Medulla oblongata (tissue), 1 donor: ENCODE measurements at regions not wholly inside any gene's neighbourhood (a gene's known extent, or its start where the extent isn't known, plus 50 kb on each side); places are given as distances from the start of the nearest gene placed in this dataset.
"Not testable (repeated sequence)": the region's sequence is repeated elsewhere in the genome, so short reads cannot be mapped to it uniquely, and the experiment has no call there.

ENCODE experiments used
- DNase-seq: peaks from one replicate; pipeline ENCODE4 v3.0.0-alpha.2; 2015; ENCODE audit errors: extremely low spot score

GRCh38 chr9:22990349-22990748 lies 543.7 kb downstream of the DMRTA1 start:
- DNase-seq, result no peak

DNA sequence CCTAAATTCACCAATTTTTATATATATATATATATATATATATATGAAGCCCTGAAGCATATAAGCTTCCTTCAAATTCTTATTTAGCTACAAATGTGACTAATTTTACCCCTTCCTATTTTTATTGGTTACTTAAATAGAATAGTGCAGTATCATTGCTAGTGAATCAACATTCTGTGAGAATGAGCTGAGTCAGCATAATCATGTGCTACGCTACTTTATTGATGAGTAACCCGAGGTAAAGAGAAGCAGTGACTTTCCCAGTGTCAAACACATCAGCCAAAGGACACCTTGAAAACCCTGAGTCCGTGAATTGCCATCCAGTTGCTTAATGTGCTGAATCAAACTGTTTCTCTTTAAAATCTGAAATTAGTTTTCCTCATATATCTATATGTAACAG lies 546.2 kb downstream of the DMRTA1 start:
- no peak for DNase-seq

- DNase-seq, result no peak
These were observed 551.3 kb downstream of the DMRTA1 start for GRCh38 chr9:22997923-22998322.

DNA sequence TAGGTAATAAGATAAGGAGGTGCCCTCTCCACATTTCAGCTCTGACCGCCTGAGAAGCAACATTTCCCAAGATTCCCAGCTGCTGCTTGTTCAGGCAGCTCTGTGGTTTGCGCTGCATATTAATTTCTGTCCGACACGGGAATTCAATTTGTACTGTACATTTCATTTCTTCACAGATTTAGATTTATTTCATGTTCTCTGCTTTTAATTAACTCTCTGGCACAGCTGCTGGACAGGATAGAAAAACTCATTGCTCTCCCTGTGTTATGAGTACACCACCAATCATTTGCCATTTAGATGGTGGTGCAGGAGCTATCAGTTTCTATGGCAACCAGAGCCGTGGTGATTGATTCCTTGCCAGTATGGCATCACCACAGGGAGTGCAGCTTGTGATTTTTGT lies 558.5 kb downstream of the DMRTA1 start:
- no peak for DNase-seq

DNA sequence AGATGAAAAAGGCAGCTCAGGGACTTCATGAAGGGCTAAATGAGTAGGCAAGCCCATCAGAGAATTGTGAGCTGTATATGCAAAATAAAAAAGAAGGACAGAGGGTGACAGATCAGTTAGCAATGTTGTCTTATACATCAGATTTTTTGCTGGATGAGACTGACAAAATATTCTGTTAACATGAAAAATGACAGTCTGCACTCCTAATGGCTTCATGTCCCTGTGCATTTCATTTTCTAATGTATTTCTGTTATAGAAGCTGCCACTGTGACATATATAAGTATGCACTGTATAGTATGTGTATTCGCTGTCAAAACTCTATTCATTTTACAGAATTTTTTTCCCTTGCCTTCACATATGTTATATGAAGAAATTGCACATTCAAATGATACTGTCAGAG lies 559.5 kb downstream of the DMRTA1 start:
- no peak for DNase-seq

GRCh38 chr9:23011669-23012068 lies 565.0 kb downstream of the DMRTA1 start:
- no peak for DNase-seq

GRCh38 chr9:23015557-23015956 lies 568.9 kb downstream of the DMRTA1 start:
- DNase-seq, result no peak

- DNase-seq, result no peak
These were observed 589.8 kb downstream of the DMRTA1 start for GRCh38 chr9:23036416-23036815.

- DNase-seq, result no peak
These were observed 592.8 kb downstream of the DMRTA1 start for GRCh38 chr9:23039402-23039801.

DNA sequence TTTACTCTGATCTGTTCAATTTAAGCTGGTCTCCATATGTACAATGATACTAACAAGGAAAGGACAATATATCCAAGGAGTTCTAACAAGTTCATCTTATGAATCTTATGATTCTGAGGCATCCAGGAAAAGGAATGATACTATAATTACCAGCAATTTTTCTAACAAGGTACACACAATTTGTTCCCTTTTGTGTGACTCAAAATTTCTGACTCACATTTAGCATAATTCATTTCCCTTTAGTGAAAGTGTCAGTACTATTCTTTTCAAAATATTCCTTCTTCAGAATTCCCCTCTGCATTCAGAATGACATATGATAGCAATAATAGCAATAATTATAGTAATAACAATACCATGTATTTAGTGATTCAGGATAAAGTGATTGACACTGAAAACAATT lies 594.8 kb downstream of the DMRTA1 start:
- DNase-seq, result no peak

DNA sequence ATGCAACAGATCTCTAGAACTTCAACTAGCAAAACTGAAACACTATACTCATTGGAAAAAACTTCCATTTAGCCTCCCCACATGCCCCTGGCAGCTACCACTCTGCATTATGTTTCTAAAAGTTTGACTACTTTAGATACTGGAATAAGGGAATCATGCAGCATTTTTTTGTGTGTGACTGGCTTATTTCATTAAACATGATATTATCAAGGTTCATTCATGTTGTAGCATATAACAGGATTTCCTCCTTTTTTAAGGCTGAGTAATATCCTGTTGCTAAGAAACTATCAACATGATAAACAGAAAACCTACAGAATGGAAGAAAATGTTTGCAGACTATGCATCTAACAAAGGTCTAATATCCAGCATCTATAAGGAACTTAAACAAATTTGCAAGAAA lies 597.9 kb downstream of the DMRTA1 start:
- DNase-seq, result no peak

GRCh38 chr9:23046026-23046425 lies 599.4 kb downstream of the DMRTA1 start:
- DNase-seq, result not testable (repeated sequence)

DNA sequence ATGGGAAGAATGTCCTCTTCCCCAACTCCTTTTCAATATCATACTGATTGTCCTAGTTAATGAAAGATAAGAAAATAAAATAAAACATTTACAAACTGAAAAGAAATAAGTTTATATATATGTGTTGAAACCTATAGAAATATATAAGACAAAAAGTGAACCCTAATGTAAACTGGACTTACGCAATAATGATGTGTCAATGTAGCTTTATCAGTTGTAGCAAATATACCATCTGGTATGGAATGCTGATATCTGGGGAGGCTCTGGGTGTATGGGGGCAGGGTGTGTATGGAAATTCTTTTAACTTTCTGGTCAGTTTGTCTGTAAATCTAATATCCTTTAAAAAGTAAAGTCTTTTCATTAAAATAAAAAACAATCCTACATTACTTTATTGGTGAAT lies 603.9 kb downstream of the DMRTA1 start:
- DNase-seq, result no peak

- no peak for DNase-seq
These were observed 626.5 kb downstream of the DMRTA1 start for GRCh38 chr9:23073136-23073535.

GRCh38 chr9:23079798-23080197 lies 633.2 kb downstream of the DMRTA1 start:
- DNase-seq, result no peak

DNA sequence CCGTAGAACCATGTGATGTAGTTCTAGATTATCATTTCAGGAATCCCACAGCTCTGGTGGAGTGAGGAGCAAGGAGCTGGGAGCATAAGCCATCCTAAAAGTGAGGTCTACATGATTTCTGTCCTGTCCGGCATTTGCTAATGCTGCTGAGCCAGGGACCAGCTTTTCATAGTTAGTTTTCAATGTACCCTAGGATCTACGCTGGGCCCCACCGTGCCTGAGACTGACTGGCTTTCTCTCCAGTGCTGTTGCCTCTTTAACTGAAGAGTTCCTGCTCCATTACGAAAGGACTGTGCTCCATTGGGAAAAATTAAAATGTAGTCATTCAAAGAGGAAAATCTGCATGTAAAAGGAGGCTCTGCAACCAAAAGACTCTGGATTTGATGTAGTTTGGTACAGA lies 634.8 kb downstream of the DMRTA1 start:
- DNase-seq, result no peak

- no peak for DNase-seq
These were observed 642.3 kb downstream of the DMRTA1 start for GRCh38 chr9:23088932-23089364.

GRCh38 chr9:23117616-23118015 lies 671.0 kb downstream of the DMRTA1 start:
- no peak for DNase-seq

- no peak for DNase-seq
These were observed 674.0 kb downstream of the DMRTA1 start for GRCh38 chr9:23120630-23121029.

GRCh38 chr9:23123048-23123632 lies 676.5 kb downstream of the DMRTA1 start:
- DNase-seq, result peak; percentile 62

DNA sequence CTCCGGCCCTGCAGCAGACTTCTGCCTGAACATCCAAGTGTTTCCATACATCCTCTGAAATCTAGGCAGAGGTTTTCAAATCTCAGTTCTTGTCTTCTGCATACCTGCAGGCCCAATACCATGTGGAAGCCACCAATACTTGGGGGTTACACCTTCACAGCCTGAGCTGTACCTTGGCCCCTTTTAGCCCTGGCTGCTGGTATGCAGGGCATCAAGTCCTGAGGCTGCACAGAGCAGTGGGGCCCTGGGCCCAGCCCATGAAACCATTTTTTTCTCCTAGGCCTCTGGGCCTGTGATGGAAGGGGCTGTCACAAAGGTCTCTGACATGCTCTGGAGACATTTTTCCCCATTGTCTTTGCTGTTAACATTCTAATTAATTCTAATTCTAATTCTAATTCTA lies 680.6 kb downstream of the ELAVL2 start:
- no peak for DNase-seq

DNA sequence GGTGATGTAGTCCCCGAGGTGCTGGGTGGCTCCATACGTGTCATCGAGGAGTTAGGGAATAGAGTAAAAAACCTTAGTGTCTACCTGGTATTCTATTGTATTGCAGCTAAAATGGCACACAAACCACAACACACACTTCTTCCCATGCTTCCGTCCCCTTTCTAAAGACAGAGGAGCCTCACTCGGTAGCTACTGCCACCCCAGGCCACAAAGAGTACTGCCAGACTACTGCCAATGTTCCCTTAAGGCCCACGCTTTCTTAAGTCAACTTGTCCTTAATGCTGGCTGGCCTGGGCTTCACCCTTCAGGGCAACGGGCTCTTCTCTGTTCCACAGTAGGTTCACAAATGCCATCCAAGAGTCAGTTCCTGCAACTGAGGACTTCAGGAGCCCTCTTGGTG lies 673.0 kb downstream of the ELAVL2 start:
- DNase-seq, result no peak

DNA sequence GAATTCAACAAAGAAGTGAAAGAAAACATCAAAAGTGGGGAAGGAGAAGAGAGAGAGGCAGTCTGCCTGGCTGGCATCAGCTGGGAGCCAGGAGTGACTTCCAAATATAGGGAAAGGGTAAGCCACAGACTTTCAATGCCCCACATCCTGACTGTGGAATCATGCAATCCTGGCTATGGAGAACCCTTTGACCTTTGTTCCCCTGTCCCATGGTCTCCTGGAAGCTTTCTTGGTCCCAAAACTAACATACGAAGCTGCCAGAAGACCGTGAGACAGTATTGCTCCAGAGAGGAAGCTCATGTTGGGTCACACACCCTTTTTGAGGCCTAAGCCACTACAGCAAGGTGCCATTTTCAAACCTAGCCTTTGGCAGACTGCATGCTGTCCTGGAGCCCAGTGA lies 665.5 kb downstream of the ELAVL2 start:
- DNase-seq, result no peak

DNA sequence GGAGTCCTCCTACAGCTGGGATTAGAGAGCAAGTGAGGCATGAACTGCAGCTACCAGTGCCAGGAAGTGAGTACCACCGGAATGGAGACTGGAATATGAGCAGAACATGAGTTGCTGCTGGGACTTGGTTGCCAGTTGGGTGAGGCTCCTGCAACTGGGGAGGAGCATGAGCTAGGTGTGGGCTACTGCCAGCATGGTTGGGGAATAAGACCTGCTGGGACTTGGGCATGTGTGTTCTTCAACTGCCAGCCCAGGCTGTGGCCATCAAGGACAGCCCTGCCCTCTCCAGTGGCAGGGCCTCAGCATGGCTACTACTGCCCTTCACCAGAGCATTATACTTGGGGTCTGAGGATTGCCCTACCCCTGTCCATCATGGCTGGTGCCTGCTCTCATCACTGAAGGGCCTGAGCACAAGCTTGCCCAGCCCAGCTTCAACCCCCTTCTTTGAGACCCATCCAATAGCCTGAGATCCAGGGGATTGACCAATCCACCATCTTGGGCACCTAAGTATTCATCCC lies 665.0 kb downstream of the ELAVL2 start:
- no peak for DNase-seq
